Mammary epithelial cell (primary cell): ENCODE measurements at regions not wholly inside any gene's neighbourhood (a gene's known extent, or its start where the extent isn't known, plus 50 kb on each side); places are given as distances from the start of the nearest gene placed in this dataset.

ENCODE experiments used
- CTCF ChIP-seq, 2 donors: IDR thresholded peaks in 1 of 2; conservative IDR thresholded peaks in 1 of 2; 2 replicates each; pipeline ENCODE4 v1.5.1; 2011 to 2012; ENCODE audit warnings: inconsistent platforms in 2 of 2, low read length in 2 of 2, mild to moderate bottlenecking in 2 of 2, control low read depth in 1 of 2, low read depth in 1 of 2; ENCODE audit not compliant: insufficient read depth in 1 of 2; ENCODE audit errors: extremely low read depth in 1 of 2
- EZH2 ChIP-seq: IDR thresholded peaks from 2 replicates; pipeline ENCODE4 v1.6.1; 2012; ENCODE audit warnings: low read length, inconsistent platforms, borderline replicate concordance

GRCh38 chr14:71541973-71542690 is 390.1 kb upstream of the RGS6 start:
- TF ChIP-seq CTCF (conservative IDR thresholded peaks at IDR 0.05 in 1 of 2, IDR thresholded peaks at IDR 0.05 in 1 of 2; ENCODE audit: extremely low read depth in 1 of 2, insufficient read depth in 1 of 2, low read depth in 1 of 2, low read length in 2 of 2) (no peak), EZH2 (no peak)
